ENCODE measurements at regions not wholly inside any gene's neighbourhood (a gene's known extent, or its start where the extent isn't known, plus 50 kb on each side); places are given as distances from the start of the nearest gene placed in this dataset.

DNA sequence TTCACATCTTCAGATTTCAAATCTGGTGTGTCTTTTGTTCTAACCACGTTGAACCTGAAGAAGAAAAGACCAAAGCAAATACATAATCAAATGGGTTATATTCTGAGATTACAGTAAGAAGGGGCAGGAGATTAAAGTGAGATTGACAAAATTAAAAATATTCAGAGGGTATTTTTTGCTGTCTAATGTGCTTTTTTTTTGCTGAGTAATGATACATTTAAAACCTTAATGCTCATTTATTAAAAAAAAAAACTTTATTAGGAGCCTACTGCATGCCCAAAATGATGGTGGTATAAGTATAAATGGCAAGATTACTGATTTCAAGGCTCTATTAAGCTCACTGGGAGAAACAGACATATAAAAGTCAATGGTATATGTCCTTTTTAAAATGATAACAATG lies 459.4 kb downstream of the FGF9 start:
- TF ChIP-seq, protein P1, sequence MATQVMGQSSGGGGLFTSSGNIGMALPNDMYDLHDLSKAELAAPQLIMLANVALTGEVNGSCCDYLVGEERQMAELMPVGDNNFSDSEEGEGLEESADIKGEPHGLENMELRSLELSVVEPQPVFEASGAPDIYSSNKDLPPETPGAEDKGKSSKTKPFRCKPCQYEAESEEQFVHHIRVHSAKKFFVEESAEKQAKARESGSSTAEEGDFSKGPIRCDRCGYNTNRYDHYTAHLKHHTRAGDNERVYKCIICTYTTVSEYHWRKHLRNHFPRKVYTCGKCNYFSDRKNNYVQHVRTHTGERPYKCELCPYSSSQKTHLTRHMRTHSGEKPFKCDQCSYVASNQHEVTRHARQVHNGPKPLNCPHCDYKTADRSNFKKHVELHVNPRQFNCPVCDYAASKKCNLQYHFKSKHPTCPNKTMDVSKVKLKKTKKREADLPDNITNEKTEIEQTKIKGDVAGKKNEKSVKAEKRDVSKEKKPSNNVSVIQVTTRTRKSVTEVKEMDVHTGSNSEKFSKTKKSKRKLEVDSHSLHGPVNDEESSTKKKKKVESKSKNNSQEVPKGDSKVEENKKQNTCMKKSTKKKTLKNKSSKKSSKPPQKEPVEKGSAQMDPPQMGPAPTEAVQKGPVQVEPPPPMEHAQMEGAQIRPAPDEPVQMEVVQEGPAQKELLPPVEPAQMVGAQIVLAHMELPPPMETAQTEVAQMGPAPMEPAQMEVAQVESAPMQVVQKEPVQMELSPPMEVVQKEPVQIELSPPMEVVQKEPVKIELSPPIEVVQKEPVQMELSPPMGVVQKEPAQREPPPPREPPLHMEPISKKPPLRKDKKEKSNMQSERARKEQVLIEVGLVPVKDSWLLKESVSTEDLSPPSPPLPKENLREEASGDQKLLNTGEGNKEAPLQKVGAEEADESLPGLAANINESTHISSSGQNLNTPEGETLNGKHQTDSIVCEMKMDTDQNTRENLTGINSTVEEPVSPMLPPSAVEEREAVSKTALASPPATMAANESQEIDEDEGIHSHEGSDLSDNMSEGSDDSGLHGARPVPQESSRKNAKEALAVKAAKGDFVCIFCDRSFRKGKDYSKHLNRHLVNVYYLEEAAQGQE (IDR thresholded peaks at IDR 0.05; ENCODE audit: insufficient read depth in 1 of 2, low read depth in 2 of 2, low read length in 2 of 2): no peak
- no peak for TF ChIP-seq POLR2AphosphoS5 (IDR thresholded peaks at IDR 0.05; ENCODE audit: low read depth, low read length)
- TF ChIP-seq SIN3A (IDR thresholded peaks at IDR 0.05; ENCODE audit: borderline replicate concordance, insufficient read depth, low read length): no peak
